Mesendoderm (in vitro differentiated cells): ENCODE measurements at regions not wholly inside any gene's neighbourhood (a gene's known extent, or its start where the extent isn't known, plus 50 kb on each side); places are given as distances from the start of the nearest gene placed in this dataset.
A peak's percentile ranks its signal among the peaks of the same experiment; 100 is the strongest.
"Not testable (repeated sequence)": the region's sequence is repeated elsewhere in the genome, so short reads cannot be mapped to it uniquely, and the experiment has no call there.

Experiments used
- DNase-seq: peaks from one replicate; pipeline ENCODE4 v3.0.0; 2013
- H2AK5ac ChIP-seq: 2 replicates; pipeline ENCODE4 v1.6.1; 2013; ENCODE audit warnings: low read length, inconsistent platforms
- H2BK120ac ChIP-seq: 2 replicates; pipeline ENCODE4 v1.6.1; 2013; ENCODE audit warnings: low read depth, mild to moderate bottlenecking, low read length, moderate library complexity, mixed read lengths
- H2BK15ac ChIP-seq: replicated peaks from 2 replicates; pipeline ENCODE4 v1.6.1; 2013; ENCODE audit warnings: low read depth, mild to moderate bottlenecking, moderate library complexity
- H2BK5ac ChIP-seq: 2 replicates; pipeline ENCODE4 v1.6.1; 2013; ENCODE audit warnings: low read length, inconsistent platforms
- H3K18ac ChIP-seq: 2 replicates; pipeline ENCODE4 v1.6.1; 2013; ENCODE audit warnings: mild to moderate bottlenecking, low read length, mixed read lengths
- H3K23ac ChIP-seq: one replicate; pipeline ENCODE4 v1.6.1; 2013; ENCODE audit warnings: low read length
- H3K27ac ChIP-seq: 2 replicates; pipeline ENCODE4 v1.5.1; 2013; ENCODE audit warnings: low read depth, mild to moderate bottlenecking, inconsistent platforms, low read length, moderate library complexity
- H3K27me3 ChIP-seq: 2 replicates; pipeline ENCODE4 v1.6.1; 2013; ENCODE audit warnings: low read length, control low read depth, mild to moderate bottlenecking, inconsistent platforms; ENCODE audit not compliant: insufficient read depth, poor library complexity
- H3K36me3 ChIP-seq: 2 replicates; pipeline ENCODE4 v1.6.1; 2013; ENCODE audit warnings: low read length, inconsistent platforms; ENCODE audit not compliant: control insufficient read depth, insufficient read depth
- H3K4ac ChIP-seq: one replicate; pipeline ENCODE4 v1.6.1; 2013; ENCODE audit warnings: low read depth, mild to moderate bottlenecking, low read length, moderate library complexity
- H3K4me1 ChIP-seq: 2 replicates; pipeline ENCODE4 v1.6.1; 2013; ENCODE audit warnings: low read depth, low read length, inconsistent platforms; ENCODE audit not compliant: control insufficient read depth
- H3K4me2 ChIP-seq: 2 replicates; pipeline ENCODE4 v1.6.1; 2013; ENCODE audit warnings: low read length
- H3K4me3 ChIP-seq: 2 replicates; pipeline ENCODE4 v1.5.1; 2013; ENCODE audit warnings: mild to moderate bottlenecking, low read length
- H3K56ac ChIP-seq: one replicate; pipeline ENCODE4 v1.6.1; 2013; ENCODE audit warnings: low read length
- H3K79me1 ChIP-seq: 2 replicates; pipeline ENCODE4 v1.6.1; 2013; ENCODE audit warnings: low read length, inconsistent platforms
- H3K79me2 ChIP-seq: 2 replicates; pipeline ENCODE4 v1.6.1; 2013; ENCODE audit warnings: mild to moderate bottlenecking, low read length; ENCODE audit not compliant: control insufficient read depth, insufficient read depth
- H3K9ac ChIP-seq: 2 replicates; pipeline ENCODE4 v1.6.1; 2013; ENCODE audit warnings: low read length, inconsistent platforms
- H4K5ac ChIP-seq: one replicate; pipeline ENCODE4 v1.6.1; 2013; ENCODE audit warnings: low read length
- H4K8ac ChIP-seq: one replicate; pipeline ENCODE4 v1.6.1; 2013; ENCODE audit warnings: low read depth, mild to moderate bottlenecking, control low read depth, low read length, moderate library complexity
- WGBS: extraction: QIAGEN DNeasy Blood & Tissue Kit; methylation state at CpG from one replicate; pipeline ENCODE4 v1.1.7; 2013; ENCODE audit warnings: low lambda C conversion rate, missing lambda C conversion rate; ENCODE audit not compliant: insufficient coverage; ENCODE audit errors: extremely low coverage; 5-methylcytosine and 5-hydroxymethylcytosine counted together

DNA sequence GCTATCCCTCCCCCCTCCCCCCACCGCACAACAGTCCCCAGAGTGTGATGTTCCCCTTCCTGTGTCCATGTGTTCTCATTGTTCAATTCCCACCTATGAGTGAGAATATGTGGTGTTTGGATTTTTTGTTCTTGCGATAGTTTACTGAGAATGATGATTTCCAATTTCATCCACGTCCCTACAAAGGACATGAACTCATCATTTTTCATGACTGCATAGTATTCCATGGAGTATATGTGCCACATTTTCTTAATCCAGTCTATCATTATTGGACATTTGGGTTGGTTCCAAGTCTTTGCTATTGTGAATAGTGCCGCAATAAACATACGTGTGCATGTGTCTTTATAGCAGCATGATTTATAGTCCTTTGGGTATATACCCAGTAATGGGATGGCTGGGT lies 342.0 kb upstream of the KIAA1217 start:
- H3K23ac ChIP-seq, H3K79me1 ChIP-seq, H3K4me2 ChIP-seq, H3K4me3 ChIP-seq, H3K4me1 ChIP-seq, H2BK120ac ChIP-seq, H2AK5ac ChIP-seq, H3K27ac ChIP-seq, H2BK15ac ChIP-seq, H4K8ac ChIP-seq, H3K56ac ChIP-seq, H3K27me3 ChIP-seq, H3K18ac ChIP-seq, H3K36me3 ChIP-seq, H4K5ac ChIP-seq, H3K9ac ChIP-seq, H2BK5ac ChIP-seq, H3K79me2 ChIP-seq, H3K4ac ChIP-seq, DNase-seq: not testable (repeated sequence)
- WGBS, result no CpG with 5 or more reads among the region's 5 CpGs

DNA sequence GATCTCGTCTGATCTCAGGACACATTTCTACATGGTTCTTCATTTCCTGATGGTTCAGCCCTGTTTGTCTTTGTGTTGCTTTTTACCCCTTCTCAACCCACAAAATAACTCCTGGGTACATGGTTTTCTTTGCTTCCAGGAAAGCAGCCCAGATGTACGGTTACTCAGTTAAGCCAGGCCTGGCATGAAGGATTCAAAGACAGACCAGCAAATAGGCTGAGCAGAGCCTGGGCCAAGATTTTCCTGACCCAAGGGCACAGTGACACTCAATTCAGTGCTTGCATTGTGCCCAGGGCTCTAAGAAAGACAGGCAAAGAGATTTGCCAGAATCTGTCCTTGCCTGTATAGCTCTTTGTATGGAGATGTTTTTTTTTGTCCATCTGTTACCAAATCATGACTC lies 340.8 kb upstream of the KIAA1217 start:
- no peak for DNase-seq
- no peak overlapping the region for H2AK5ac ChIP-seq
- no peaks in the 10 kb centered on the region for H3K79me2 ChIP-seq
- no peaks in the 10 kb centered on the region for H3K36me3 ChIP-seq
- no peak overlapping the region for H3K4me2 ChIP-seq
- H3K9ac ChIP-seq, result no peak overlapping the region
- no peak overlapping the region for H2BK120ac ChIP-seq
- H3K4me1 ChIP-seq, result no peaks in the 10 kb centered on the region
- H3K4ac ChIP-seq, result no peak overlapping the region
- H3K4me3 ChIP-seq, result no peak overlapping the region
- H2BK5ac ChIP-seq, result no peak overlapping the region
- no peak overlapping the region for H4K8ac ChIP-seq
- H3K23ac ChIP-seq, result no peak overlapping the region
- H2BK15ac ChIP-seq, result no peak overlapping the region
- H3K56ac ChIP-seq, result no peak overlapping the region
- H3K27me3 ChIP-seq, result no peaks in the 10 kb centered on the region
- no peaks in the 10 kb centered on the region for H3K79me1 ChIP-seq
- no peak overlapping the region for H3K18ac ChIP-seq
- no CpG with 5 or more reads among the region's 2 CpGs for WGBS
- H3K27ac ChIP-seq, result no peak overlapping the region
- no peak overlapping the region for H4K5ac ChIP-seq

DNA sequence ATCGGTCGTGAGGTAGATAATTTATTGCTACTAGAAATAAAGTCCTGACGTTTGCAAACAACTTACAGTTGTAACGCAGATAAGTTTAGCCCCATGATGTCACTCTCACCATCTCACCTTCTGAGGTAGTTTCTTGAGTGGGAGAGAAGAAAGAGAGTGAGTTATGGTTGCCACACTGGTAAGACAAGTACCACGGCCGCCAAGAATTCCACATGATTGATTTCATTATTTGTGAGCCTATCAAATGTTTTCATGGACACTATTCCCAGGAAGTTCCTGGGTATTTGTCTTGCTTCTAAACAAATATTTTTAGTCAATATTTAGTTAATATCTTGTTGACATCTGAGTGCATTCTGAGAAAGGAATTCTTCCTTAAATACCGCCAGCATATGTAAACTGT lies 339.4 kb upstream of the KIAA1217 start:
- no peak overlapping the region for H3K27ac ChIP-seq
- no peaks in the 10 kb centered on the region for H3K27me3 ChIP-seq
- no peak for DNase-seq
- no peak overlapping the region for H2AK5ac ChIP-seq
- H2BK15ac ChIP-seq, result no peak overlapping the region
- H3K9ac ChIP-seq, result no peak overlapping the region
- H3K18ac ChIP-seq, result no peak overlapping the region
- H2BK120ac ChIP-seq, result no peak overlapping the region
- no peak overlapping the region for H3K56ac ChIP-seq
- H3K4me1 ChIP-seq, result no peaks in the 10 kb centered on the region
- no peaks in the 10 kb centered on the region for H3K36me3 ChIP-seq
- H3K4me3 ChIP-seq, result no peak overlapping the region
- H3K4me2 ChIP-seq, result no peak overlapping the region
- no peaks in the 10 kb centered on the region for H3K79me1 ChIP-seq
- H4K8ac ChIP-seq, result no peak overlapping the region
- no peak overlapping the region for H3K4ac ChIP-seq
- no peak overlapping the region for H2BK5ac ChIP-seq
- no peaks in the 10 kb centered on the region for H3K79me2 ChIP-seq
- no peak overlapping the region for H4K5ac ChIP-seq
- H3K23ac ChIP-seq, result no peak overlapping the region
- no CpG with 5 or more reads among the region's 7 CpGs for WGBS

DNA sequence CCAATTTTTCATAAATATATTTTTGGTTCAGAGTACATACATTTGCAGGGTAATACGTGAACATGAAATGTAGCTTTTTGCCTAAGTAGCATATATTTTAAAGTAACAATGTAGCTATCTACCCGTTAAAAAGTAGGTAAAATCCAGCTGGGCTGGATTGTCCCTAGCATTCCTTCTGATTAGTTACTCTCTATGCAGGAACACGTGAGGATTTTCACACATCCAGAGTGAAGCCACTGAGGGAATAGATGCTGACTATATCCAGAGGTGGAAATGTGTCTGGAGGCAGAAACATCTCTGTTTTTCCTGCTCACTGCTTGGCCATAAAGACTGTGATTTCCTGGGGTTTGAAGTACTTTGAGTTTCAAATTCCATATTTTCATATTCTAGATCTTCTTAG lies 338.9 kb upstream of the KIAA1217 start:
- Histone ChIP-seq H3K23ac (no peak overlapping the region), H3K36me3 (no peaks in the 10 kb centered on the region), H3K56ac (no peak overlapping the region), H2BK120ac (no peak overlapping the region), H3K4me2 (no peak overlapping the region), H3K4ac (no peak overlapping the region), H3K79me2 (no peaks in the 10 kb centered on the region), H4K8ac (no peak overlapping the region), H3K4me3 (no peak overlapping the region), H3K27ac (no peak overlapping the region), H3K27me3 (no peaks in the 10 kb centered on the region), H4K5ac (no peak overlapping the region), H2BK15ac (no peak overlapping the region), H3K18ac (no peak overlapping the region), H3K79me1 (no peaks in the 10 kb centered on the region), H2BK5ac (no peak overlapping the region), H2AK5ac (no peak overlapping the region), H3K4me1 (no peaks in the 10 kb centered on the region), H3K9ac (no peak overlapping the region)
- WGBS, result no CpG with 5 or more reads among the region's 3 CpGs
- peak; percentile 19 for DNase-seq

DNA sequence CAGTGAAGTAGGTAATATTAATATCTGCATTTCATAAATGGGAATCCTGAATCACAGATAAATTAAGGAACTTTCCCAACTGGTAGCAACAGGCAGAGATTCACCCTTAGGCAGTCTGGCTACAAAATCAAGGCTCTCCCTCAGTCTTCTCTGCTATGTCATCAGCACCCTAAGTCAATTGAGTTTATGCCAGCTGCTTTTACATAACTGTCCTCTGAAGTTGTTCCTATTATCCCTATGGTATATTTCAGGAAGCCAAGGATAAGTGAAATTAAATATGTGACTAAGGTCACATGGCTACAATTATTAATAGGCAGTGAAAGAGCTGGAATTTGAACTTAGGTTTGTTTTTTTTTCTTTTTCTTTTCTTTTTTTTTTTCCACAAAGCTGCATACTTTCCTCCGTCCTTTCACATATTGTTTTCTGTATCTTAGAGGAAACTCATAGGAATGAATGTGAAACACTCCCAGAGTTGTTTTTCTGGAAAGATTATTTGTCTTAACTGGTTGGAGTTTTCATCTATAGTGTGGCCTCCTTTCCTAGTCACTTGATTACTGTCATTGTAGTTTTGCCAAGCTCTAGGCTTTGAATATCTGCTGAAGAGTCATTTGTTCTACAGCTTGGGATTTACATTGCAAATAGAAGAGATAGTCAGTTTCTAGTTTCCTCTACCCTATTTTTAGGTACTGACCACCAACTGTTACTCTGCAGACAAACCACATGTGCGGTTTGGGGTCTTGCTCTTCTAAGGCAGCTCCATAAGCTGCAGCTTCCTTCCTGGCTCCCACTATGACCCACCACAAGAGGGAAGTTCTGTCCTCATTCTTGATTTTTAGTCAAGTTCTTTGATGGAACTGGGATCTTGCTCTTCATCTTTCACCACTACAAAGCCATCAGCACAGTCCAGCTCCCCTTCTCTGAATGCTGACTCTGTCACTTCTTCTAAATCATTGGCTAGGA lies 338.0 kb upstream of the KIAA1217 start:
- no peak overlapping the region for H3K56ac ChIP-seq
- H3K27me3 ChIP-seq, result no peaks in the 10 kb centered on the region
- H3K23ac ChIP-seq, result no peak overlapping the region
- H3K9ac ChIP-seq, result no peak overlapping the region
- no peak overlapping the region for H3K27ac ChIP-seq
- no peaks in the 10 kb centered on the region for H3K79me2 ChIP-seq
- H3K4me2 ChIP-seq, result no peak overlapping the region
- no CpG with 5 or more reads among the region's 2 CpGs for WGBS
- no peak overlapping the region for H4K5ac ChIP-seq
- no peak overlapping the region for H2BK5ac ChIP-seq
- peak; percentile 8 for DNase-seq
- H4K8ac ChIP-seq, result no peak overlapping the region
- no peak overlapping the region for H2BK15ac ChIP-seq
- H2BK120ac ChIP-seq, result no peak overlapping the region
- no peak overlapping the region for H3K4ac ChIP-seq
- no peaks in the 10 kb centered on the region for H3K79me1 ChIP-seq
- H3K4me1 ChIP-seq, result no peaks in the 10 kb centered on the region
- H2AK5ac ChIP-seq, result no peak overlapping the region
- no peak overlapping the region for H3K18ac ChIP-seq
- no peaks in the 10 kb centered on the region for H3K36me3 ChIP-seq
- H3K4me3 ChIP-seq, result no peak overlapping the region

DNA sequence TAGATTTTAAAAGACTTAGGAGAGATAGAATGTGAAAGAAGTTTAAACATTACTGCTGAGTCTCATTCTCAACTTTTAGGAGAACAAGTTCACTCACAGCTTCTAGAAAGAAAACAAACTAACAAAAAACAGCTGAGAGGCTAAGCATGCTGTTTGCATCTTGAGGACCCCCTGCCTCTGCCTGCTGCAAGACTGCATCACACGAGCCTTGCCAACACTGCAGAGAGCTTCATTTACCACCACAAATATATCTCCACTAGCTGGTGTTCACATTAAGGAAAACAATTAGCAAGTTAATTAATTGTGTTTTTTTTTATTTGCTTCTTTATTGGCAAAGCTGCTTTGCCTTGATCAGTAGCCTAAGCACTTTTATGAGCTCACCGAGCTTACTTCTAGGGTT lies 336.6 kb upstream of the KIAA1217 start:
- Histone ChIP-seq H3K36me3 (no peaks in the 10 kb centered on the region), H3K4me3 (no peak overlapping the region), H3K27ac (no peak overlapping the region), H3K79me1 (no peaks in the 10 kb centered on the region), H3K79me2 (no peaks in the 10 kb centered on the region), H2BK120ac (no peak overlapping the region), H2AK5ac (no peak overlapping the region), H3K9ac (no peak overlapping the region), H3K27me3 (no peaks in the 10 kb centered on the region), H2BK15ac (no peak overlapping the region), H3K4ac (peak overlapping the region; percentile 52), H3K4me2 (no peak overlapping the region), H2BK5ac (no peak overlapping the region), H3K56ac (no peak overlapping the region), H4K8ac (no peak overlapping the region), H3K23ac (no peak overlapping the region), H3K4me1 (no peaks in the 10 kb centered on the region), H4K5ac (no peak overlapping the region), H3K18ac (no peak overlapping the region)
- no CpG with 5 or more reads among the region's 2 CpGs for WGBS
- DNase-seq, result no peak
